Transverse colon (tissue), 4 donors: ENCODE measurements at regions not wholly inside any gene's neighbourhood (a gene's known extent, or its start where the extent isn't known, plus 50 kb on each side); places are given as distances from the start of the nearest gene placed in this dataset.

Experiments
- EP300 ChIP-seq: sonication (generic); formaldehyde crosslinking; IDR thresholded peaks from one replicate; pipeline ENCODE4 v1.6.1; 2017; ENCODE audit warnings: antibody characterized with exemption, low read depth
- POLR2A ChIP-seq: fragments of 450-650 bp; IDR thresholded peaks from one replicate; pipeline ENCODE4 v1.6.1; 2016; ENCODE audit warnings: antibody characterized with exemption, mild to moderate bottlenecking, moderate library complexity
- POLR2AphosphoS5 ChIP-seq, 3 donors: sonication (generic); formaldehyde crosslinking; IDR thresholded peaks; one replicate each; pipeline ENCODE4 v1.6.1; 2016; ENCODE audit warnings: antibody characterized with exemption in 3 of 3
- TF ChIP-seq, protein P1 (sequence below), 5 experiments: fragments of 200-600 bp in 3 of 5; fragments of 450-650 bp in 2 of 5; sonication (generic) in 3 of 5; IDR thresholded peaks; 1 replicate in 2 of 5; 2 replicates in 3 of 5; pipeline ENCODE4 v1.5.1; 2016 to 2017; ENCODE audit warnings: antibody characterized with exemption in 5 of 5, inconsistent platforms in 3 of 5, mild to moderate bottlenecking in 2 of 5, moderate library complexity in 1 of 5

DNA sequence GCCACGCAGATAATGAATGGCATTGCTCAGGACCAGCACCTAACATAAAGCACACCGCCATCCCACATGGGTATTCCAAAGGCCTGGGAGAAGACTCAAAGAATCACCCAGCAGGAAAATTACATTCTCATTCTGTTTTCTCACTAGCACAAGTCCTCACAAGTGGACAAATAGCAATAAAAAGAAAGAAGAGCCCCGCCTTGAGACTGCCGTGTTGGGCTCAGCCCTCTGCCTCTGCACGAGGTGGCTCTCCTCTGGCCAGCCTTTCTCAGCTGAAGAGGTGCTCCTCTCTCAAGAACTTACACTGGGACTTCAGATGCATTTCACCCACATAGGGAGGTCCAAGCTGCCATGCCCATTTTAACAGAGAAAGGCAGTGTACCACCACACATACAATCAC lies 207.5 kb downstream of the SPTSSA start:
- TF ChIP-seq, protein P1, sequence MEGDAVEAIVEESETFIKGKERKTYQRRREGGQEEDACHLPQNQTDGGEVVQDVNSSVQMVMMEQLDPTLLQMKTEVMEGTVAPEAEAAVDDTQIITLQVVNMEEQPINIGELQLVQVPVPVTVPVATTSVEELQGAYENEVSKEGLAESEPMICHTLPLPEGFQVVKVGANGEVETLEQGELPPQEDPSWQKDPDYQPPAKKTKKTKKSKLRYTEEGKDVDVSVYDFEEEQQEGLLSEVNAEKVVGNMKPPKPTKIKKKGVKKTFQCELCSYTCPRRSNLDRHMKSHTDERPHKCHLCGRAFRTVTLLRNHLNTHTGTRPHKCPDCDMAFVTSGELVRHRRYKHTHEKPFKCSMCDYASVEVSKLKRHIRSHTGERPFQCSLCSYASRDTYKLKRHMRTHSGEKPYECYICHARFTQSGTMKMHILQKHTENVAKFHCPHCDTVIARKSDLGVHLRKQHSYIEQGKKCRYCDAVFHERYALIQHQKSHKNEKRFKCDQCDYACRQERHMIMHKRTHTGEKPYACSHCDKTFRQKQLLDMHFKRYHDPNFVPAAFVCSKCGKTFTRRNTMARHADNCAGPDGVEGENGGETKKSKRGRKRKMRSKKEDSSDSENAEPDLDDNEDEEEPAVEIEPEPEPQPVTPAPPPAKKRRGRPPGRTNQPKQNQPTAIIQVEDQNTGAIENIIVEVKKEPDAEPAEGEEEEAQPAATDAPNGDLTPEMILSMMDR (IDR thresholded peaks at IDR 0.05) = no peak
- TF ChIP-seq POLR2AphosphoS5 (IDR thresholded peaks at IDR 0.05) (no peak), POLR2A (no peak), EP300 (no peak)
